ENCODE measurements at regions not wholly inside any gene's neighbourhood (a gene's known extent, or its start where the extent isn't known, plus 50 kb on each side); places are given as distances from the start of the nearest gene placed in this dataset.

DNA sequence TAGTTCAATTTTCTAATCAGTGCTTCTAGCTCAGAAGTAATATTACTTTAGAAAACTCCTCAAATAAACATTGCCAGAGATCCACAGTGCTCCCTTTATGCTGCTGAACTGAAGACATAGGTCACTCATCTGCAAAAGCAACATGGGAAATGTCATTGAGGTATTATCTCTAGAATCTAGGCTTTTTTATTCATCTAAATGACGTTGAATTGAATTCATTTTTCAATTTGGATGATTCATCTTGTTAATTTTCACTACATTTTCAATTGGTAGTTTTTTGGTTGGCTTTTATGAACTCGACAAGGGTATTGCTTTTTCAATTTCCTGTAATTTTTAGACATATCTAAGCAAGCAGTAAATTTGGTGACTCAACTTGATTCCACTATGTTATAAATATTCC, 275.4 kb downstream of the NFKBIZ start:
- no peak overlapping the region for H3K27ac ChIP-seq
- TF ChIP-seq, protein P1, sequence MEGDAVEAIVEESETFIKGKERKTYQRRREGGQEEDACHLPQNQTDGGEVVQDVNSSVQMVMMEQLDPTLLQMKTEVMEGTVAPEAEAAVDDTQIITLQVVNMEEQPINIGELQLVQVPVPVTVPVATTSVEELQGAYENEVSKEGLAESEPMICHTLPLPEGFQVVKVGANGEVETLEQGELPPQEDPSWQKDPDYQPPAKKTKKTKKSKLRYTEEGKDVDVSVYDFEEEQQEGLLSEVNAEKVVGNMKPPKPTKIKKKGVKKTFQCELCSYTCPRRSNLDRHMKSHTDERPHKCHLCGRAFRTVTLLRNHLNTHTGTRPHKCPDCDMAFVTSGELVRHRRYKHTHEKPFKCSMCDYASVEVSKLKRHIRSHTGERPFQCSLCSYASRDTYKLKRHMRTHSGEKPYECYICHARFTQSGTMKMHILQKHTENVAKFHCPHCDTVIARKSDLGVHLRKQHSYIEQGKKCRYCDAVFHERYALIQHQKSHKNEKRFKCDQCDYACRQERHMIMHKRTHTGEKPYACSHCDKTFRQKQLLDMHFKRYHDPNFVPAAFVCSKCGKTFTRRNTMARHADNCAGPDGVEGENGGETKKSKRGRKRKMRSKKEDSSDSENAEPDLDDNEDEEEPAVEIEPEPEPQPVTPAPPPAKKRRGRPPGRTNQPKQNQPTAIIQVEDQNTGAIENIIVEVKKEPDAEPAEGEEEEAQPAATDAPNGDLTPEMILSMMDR (conservative IDR thresholded peaks at IDR 0.05): no peak

GRCh38 chr3:102125197-102125993, 276.1 kb downstream of the NFKBIZ start:
- TF ChIP-seq, protein P1 (conservative IDR thresholded peaks at IDR 0.05): no peak
- no peak overlapping the region for H3K27ac ChIP-seq

GRCh38 chr3:102125994-102126368, 276.7 kb downstream of the NFKBIZ start:
- TF ChIP-seq, protein P1 (conservative IDR thresholded peaks at IDR 0.05): no peak
- no peak overlapping the region for H3K27ac ChIP-seq

DNA sequence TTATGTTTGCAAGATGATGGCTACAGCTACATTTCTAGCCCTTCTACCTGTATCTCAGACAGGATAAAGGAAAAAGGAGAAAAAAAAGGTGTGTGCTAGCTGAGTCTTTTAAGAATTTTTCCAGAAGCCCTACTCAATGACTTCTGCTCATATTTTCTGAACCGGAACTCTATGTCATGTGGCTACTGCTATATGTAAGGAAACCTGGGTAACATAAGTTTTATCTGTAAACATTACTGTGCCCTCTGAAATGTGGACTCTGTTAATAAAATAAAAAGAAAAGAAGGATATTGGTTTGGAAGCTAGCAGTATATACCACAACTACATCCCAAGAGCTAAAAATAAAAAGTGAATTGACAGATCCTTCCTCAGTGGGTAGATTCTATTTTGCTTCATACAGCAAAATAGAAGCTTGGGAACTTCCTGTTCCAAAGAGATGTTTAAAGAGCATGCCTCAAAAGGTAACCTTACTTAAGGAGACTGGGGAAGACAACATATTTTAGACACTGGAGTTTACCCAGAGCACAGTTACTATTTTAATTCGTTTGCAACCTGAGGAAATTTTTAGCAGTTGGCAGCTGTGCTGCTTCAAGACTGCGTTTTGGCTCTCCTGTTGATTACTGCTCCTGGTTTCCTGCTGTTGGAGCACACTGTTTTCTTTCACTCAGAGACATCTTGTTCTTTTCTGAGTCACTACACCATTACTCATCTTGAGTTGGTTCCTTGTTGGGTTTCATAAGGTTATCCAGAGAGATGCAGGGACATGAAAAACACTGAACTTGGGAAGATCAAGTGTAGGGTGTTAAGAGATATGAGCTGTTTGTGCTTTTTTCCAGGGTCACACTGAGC, 280.7 kb downstream of the NFKBIZ start:
- TF ChIP-seq, protein P1 (conservative IDR thresholded peaks at IDR 0.05): no peak
- H3K27ac ChIP-seq: no peak overlapping the region

- H3K27ac ChIP-seq: no peak overlapping the region
Measured at GRCh38 chr3:102132370-102132769, 283.1 kb downstream of the NFKBIZ start.

DNA sequence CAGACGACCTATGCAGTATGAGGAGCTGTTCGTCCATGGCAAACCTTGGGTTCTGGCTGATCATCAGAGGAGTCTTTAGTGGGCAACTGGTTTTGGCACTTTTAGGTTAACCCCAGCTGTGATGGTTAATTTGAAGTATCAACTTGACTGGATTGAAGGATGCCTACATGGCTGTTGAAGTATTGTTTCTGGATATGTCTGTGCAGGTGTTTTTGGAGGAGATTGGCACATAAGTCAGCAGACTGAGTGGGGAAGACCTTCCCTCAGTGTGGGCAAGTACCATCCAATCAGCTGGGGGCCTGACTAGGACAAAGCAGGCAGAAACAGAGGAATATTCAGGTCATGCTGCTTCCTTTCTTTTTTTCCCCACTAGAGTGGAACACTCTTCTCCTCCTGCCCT, 284.1 kb downstream of the NFKBIZ start:
- TF ChIP-seq, protein P1 (conservative IDR thresholded peaks at IDR 0.05): no peak
- H3K27ac ChIP-seq: no peak overlapping the region

More at GRCh38 chr3:102132370-102132769, 283.1 kb downstream of the NFKBIZ start:
- TF ChIP-seq, protein P1 (conservative IDR thresholded peaks at IDR 0.05): no peak

DNA sequence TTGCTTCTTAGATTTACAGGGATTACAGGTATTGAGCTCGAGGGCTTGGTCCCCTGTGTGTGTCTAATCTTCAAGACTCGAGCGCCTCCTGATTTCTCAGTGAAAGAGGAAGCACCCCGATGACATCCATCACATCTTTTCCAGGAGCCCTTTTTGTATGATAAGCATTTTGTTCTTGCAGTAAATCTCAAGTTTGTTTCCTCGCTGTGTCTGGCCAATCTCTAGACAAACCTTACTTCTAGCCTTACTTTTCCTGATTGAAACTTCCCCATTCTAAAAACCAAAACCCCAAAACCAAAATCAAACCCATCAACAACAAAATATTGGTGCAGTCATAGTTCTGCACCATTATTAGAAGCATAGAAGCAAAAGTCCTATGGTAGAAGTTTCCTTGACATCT, 286.0 kb downstream of the NFKBIZ start:
- TF ChIP-seq, protein P1 (conservative IDR thresholded peaks at IDR 0.05): no peak
- no peak overlapping the region; the same call in 1 of the 2 replicates for H3K27ac ChIP-seq

All from VCaP (cell line).